Breast epithelium (tissue), 3 donors: ENCODE measurements at regions not wholly inside any gene's neighbourhood (a gene's known extent, or its start where the extent isn't known, plus 50 kb on each side); places are given as distances from the start of the nearest gene placed in this dataset.

Experiments used
- CTCF ChIP-seq, 3 donors: fragments of 450-650 bp; IDR thresholded peaks; one replicate each; pipeline ENCODE4 v1.5.1; 2016 to 2017; ENCODE audit warnings: antibody characterized with exemption in 3 of 3, mild to moderate bottlenecking in 3 of 3, moderate library complexity in 3 of 3
- POLR2A ChIP-seq: fragments of 450-650 bp; IDR thresholded peaks from one replicate; pipeline ENCODE4 v1.6.1; 2016; ENCODE audit warnings: antibody characterized with exemption, mild to moderate bottlenecking, moderate library complexity
- POLR2AphosphoS5 ChIP-seq, 3 donors: sonication (generic); formaldehyde crosslinking; IDR thresholded peaks; one replicate each; pipeline ENCODE4 v1.6.1; 2017; ENCODE audit warnings: antibody characterized with exemption in 3 of 3

- no peak for TF ChIP-seq CTCF (IDR thresholded peaks at IDR 0.05)
- no peak for TF ChIP-seq POLR2A
- no peak for TF ChIP-seq POLR2AphosphoS5 (IDR thresholded peaks at IDR 0.05)
Measured at GRCh38 chr3:159865041-159865579, 123.5 kb upstream of the IL12A start.
